Daoy (cell line): ENCODE measurements at regions not wholly inside any gene's neighbourhood (a gene's known extent, or its start where the extent isn't known, plus 50 kb on each side); places are given as distances from the start of the nearest gene placed in this dataset.
A peak's percentile ranks its signal among the peaks of the same experiment; 100 is the strongest.

Experiments used
- DNase-seq: peaks from one replicate; pipeline ENCODE4 v3.0.0-alpha.2; 2015; ENCODE audit warnings: low read depth

DNA sequence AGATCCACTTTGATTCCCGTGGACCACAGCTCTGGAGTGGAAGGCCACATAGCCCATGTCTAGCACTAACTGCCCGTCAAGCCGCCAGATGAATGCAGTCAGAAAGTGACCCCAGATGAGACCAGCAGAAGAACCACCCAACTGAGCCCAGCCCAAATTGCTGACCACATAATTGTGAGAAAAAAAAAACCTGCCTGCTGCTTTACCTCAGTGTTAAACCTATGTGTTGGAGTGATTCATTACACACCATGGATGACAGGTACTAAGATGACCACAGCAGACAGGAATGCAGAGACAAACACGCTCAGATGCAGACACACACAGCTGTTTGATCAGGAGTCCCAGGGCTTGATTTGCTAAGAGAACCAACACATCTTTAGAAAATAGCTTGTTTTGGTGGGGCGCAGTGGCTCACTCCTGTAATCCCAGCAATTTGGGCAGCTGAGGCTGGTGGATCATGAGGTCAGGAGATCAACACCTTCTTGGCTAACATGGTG, 168.1 kb upstream of the PPP2R2D start:
- peak; percentile 78 for DNase-seq

DNA sequence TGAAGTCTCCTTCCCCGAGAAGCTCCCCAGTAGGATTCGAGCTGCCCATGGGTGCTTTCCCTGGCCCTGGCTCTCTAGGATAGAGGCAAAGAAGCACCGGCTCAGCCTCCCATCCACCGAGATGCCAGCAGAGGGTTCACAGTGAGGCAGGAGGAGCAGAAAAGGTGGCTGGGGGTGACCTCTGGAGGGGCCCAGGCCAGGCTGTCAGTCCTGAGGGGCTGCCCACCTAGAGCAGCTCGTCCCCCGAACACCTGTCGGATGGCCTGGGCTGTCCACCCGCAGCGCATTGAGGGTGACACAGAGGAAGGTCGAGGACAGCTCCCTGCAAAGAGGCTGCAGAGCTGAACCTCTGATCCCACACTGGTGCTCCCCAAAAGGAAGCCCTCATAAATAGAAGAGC, 167.2 kb upstream of the PPP2R2D start:
- no peak for DNase-seq

GRCh38 chr10:131735577-131735976, 165.2 kb upstream of the PPP2R2D start:
- no peak for DNase-seq

GRCh38 chr10:131736321-131736980, 164.4 kb upstream of the PPP2R2D start:
- DNase-seq, result no peak

DNA sequence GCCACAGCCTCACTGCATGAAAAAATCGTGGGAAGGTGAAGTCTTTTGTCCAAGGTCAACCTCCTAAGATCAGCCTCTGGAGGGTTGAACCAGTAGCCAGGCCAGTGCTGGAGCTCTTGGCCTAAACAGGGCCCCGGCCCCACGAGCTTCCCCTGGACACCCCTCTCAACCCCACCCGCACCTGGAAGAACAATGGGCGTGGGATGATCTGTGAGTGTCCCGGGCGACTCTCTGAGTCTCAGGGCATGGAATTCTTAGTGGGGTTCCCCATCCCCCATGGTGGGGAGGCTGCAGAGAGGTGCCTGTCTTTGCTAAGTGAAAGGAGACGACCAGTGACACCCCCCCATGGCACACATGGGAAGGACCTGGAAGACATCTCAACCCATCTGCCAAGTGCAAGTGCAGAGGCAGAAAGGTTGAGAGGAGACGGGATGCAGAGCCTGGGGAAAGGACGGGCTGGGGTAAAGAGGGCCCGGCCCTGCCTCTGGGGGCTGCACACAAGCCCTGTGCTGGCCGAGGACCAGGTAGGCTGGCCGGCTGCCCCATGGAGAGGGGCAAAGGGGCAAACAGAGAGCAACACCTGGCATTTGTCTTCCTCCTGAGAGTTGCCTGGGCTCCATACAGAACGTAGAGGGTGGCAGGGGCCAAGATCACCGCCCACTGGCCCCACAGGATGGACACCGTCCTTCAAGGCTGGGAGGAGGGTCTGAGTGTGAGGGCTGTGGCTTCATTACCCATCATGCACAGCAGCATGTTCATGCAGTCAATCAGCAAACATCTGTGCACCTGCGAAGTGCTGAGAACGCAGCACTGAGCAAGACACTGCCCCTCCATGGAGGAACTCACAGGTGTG, 163.0 kb upstream of the PPP2R2D start:
- no peak for DNase-seq

DNA sequence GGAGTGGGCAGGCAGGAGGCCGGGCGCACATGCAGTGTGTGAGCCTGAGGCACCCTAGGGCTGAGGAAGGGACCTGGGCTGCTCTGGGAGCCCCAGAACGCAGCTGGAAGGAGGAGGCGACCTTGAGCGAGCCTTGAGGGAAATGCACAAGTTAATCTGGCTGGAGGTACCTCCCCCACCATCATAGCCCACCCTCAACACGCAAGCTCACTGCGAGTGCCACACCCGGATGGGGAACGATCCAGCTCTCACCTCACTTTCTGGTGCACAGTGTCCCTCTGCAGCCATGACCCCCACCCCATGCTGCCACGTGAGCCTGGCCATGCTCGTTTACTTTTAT, 162.4 kb upstream of the PPP2R2D start:
- DNase-seq, result no peak

- no peak for DNase-seq
Measured at GRCh38 chr10:131739206-131739605, 161.6 kb upstream of the PPP2R2D start.

- no peak for DNase-seq
Measured at GRCh38 chr10:131742500-131742951, 158.3 kb upstream of the PPP2R2D start.

GRCh38 chr10:131743190-131744151, 157.3 kb upstream of the PPP2R2D start:
- DNase-seq, result peak; percentile 64

GRCh38 chr10:131744346-131744745, 156.5 kb upstream of the PPP2R2D start:
- no peak for DNase-seq

DNA sequence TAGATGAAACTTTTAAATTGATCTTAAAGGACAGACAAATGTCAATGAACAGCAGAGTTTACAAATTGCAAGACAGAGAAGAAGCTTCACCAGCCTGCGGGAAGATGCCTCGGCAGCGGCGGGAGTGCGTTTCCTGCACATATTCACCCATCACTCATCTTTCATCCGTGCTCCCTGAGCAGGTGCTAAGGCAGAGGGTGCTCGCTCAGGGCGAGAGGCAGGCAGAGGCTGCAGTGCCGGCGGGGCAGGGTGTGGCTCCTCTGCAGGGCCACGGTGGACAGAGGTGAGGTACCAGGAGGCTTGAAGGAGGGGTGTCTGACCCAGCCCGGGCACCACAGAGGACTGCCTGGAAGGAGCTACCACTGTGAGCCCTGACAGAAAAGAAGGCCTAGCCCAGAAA, 155.2 kb upstream of the PPP2R2D start:
- no peak for DNase-seq

DNA sequence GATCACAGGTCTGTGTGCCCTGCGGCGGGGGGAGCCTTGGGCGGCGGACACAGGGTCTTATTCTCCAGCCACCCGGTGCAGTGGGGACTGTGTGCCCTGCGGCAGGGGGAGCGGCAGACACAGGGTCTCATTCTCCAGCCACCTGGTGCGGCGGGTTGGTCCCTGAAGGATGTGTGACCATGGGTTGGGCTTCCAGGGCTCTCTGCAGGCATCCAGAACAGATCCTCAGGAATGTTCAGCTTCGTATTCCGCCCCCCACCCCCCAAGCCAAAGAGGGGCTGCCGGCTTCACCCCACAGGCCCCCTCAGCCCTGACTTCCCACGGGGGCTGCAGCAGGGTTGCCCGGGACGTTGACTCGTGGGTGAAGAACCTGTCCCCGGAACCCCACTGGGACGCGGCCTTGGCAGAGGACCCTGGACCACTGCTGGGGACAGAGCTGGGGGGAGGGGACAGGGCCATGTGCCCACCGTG, 154.5 kb upstream of the PPP2R2D start:
- DNase-seq, result no peak

DNA sequence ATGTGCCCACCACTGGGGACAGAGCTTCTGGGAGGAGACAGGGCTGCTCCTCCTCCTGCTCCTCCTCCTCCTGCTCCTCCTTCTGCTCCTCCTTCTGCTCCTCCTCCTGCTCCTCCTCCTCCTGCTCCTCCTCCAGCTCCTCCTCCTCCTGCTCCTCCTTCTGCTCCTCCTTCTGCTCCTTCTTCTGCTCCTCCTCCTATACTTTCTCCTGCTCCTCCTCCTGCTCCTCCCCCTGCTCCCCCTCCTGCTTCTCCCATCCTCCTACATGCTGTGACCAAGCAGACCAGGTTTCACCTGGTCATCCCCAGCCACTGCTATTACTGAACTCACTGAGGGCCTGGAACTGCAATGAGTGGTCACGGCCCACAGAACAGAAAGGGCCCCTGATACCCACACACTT, 154.0 kb upstream of the PPP2R2D start:
- DNase-seq, result peak; percentile 58

DNA sequence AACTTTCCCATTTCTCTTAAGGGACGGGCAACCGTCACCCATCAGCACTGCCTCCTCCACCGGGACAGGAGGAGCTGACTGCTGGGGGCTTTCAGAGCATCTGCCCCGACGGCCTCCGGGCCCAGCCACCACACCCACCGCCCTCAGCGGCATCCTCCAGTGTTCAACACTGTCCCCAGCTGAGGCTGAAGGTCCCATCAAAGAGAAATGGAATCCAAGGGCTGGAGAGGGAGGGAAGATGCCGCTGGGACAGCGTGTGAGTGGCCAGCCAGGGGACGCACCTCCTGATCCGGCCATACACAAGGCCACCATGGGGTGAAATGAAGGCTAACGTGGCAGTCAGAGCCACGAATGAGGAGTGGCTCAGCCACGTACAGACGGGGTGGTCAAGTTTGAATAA, 153.6 kb upstream of the PPP2R2D start:
- no peak for DNase-seq

DNA sequence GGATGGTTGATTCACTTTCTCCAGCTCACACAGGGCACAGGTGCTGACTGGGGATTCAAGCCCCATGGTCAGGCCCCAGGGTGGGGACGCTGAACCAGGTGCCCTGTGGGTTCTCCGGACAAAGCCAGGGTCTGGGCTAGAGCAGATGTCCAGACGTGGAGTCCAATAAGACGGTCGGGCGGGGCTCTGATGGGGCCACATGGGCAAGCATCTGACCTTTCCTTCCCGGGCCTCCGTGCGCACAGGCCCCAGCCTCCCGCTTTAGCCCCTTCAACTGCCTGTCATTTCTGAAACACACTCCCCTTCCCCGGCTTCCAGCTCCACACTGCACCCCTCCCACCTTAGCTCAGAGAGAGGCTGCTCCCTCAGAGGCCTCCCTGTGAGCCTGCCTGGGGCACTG, 153.0 kb upstream of the PPP2R2D start:
- DNase-seq, result no peak

DNA sequence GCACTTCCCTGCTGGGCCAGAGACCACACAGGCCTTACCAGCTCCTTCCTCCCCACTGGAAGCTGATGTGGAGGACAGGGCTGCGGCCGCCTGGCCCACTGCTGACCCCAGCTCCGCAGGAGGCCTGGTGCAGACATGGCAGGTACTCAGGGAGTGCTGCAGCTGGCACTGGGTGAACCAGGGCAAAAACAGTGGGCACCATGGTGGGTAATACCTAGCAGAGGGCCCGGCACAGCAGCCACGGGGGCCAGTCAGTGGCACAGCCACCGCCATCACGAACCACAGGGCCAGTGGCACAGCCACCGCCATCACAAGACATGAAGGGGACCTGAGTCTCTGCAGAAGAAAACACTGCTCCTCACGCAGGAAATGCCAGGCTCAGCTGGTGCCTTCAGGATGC, 152.6 kb upstream of the PPP2R2D start:
- no peak for DNase-seq

- DNase-seq, result no peak
Measured at GRCh38 chr10:131748831-131749766, 151.7 kb upstream of the PPP2R2D start.

DNA sequence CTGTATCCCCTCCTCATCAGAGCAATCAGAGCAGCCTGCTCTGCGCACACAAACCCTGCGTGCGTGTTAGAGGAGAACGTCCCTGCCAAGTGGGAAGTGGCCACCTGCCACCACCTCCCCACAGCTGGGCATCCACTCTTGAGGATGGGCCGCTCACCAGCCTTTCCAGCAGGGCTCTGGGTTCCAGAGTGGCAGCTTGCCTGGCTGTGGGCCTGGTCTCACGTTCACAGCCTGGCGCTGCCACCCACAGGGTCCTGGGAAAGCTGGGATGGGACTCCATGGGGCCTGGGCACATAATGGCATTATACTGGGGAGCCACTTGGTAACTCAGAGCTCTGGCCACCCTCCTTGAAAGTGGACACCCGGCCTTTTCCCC, 151.1 kb upstream of the PPP2R2D start:
- no peak for DNase-seq

- DNase-seq, result no peak
Measured at GRCh38 chr10:131750171-131750895, 150.5 kb upstream of the PPP2R2D start.
